A549 (cell line): ENCODE measurements at regions not wholly inside any gene's neighbourhood (a gene's known extent, or its start where the extent isn't known, plus 50 kb on each side); places are given as distances from the start of the nearest gene placed in this dataset.

ENCODE experiments used
- ATAC-seq, 2 experiments: fragments of 200-7000 bp in 1 of 2; fragments of >200 bp in 1 of 2; cut with Nextera tagmentation in 1 of 2; cut with Tn5 transposase in 1 of 2; 3 replicates each; pipeline versions ENCODE4 v1.8.0 to v1.9.1; 2018 to 2020; ENCODE audit warnings: mild to moderate bottlenecking in 1 of 2, moderate library complexity in 1 of 2
- CTCF ChIA-PET: fragments of 300-600 bp; sonication (Branson Sonifier 250); formaldehyde crosslinking; extraction: SDS; loops from one replicate; lab custom pipeline; 2021; ENCODE audit warnings: antibody characterized with exemption, inconsistent platforms; lab: Yijun Ruan, JAX
- POLR2A ChIA-PET: fragments of 350-600 bp; formaldehyde crosslinking; extraction: SDS; loops from one replicate; lab custom pipeline; 2021; ENCODE audit warnings: antibody characterized with exemption, inconsistent platforms; lab: Yijun Ruan, JAX
- DNase-seq, 2 experiments: peaks; one replicate each; pipeline versions ENCODE4 v3.0.0 to v3.0.0-alpha.2; 2011 to 2016; ENCODE audit warnings: low read depth in 1 of 2, low spot score in 1 of 2
- FAIRE-seq: peaks from 2 replicates; lab custom pipeline; 2011; peaks lifted over from hg19 to GRCh38; lab: Jason Lieb, UNC
- H3K27ac ChIP-seq, 2 experiments: fragments of >200 bp; sonication (Bioruptor Twin); formaldehyde crosslinking; 3 replicates each; pipeline ENCODE4 v1.5.1; 2016 to 2017
- H3K4me1 ChIP-seq: fragments of >200 bp; sonication (Bioruptor Twin); formaldehyde crosslinking; 3 replicates; pipeline ENCODE4 v1.6.1; 2016
- H3K4me2 ChIP-seq: fragments of >200 bp; sonication (Bioruptor Twin); formaldehyde crosslinking; 3 replicates; pipeline ENCODE4 v1.6.1; 2016
- H3K4me3 ChIP-seq: fragments of >200 bp; sonication (Bioruptor Twin); formaldehyde crosslinking; 3 replicates; pipeline ENCODE4 v1.5.1; 2016
- H3K9me3 ChIP-seq: fragments of >200 bp; sonication (Bioruptor Twin); formaldehyde crosslinking; 3 replicates; pipeline ENCODE4 v1.6.1; 2016
- BHLHE40 ChIP-seq: IDR thresholded peaks from 2 replicates; pipeline ENCODE4 v1.6.1; 2012; ENCODE audit warnings: low read depth, low read length, inconsistent platforms
- CEBPB ChIP-seq, 2 experiments: fragments of >200 bp in 1 of 2; sonication (Bioruptor Twin) in 1 of 2; formaldehyde crosslinking in 1 of 2; IDR thresholded peaks; 2 replicates each; pipeline ENCODE4 v1.6.1; 2012 to 2016
- CHD4 ChIP-seq: fragments of 200-600 bp; sonication (generic); IDR thresholded peaks from 2 replicates; pipeline ENCODE4 v1.6.1; 2016; ENCODE audit warnings: antibody characterized with exemption, mild to moderate bottlenecking, borderline replicate concordance
- CTCF ChIP-seq: fragments of >200 bp; sonication (Bioruptor Twin); formaldehyde crosslinking; IDR thresholded peaks from 3 replicates; pipeline ENCODE4 v1.5.1; 2016
- FOSL2 ChIP-seq, 2 experiments: fragments of 450-650 bp in 1 of 2; fragments of >200 bp in 1 of 2; sonication (Bioruptor Twin) in 1 of 2; formaldehyde crosslinking; IDR thresholded peaks; 2 replicates each; pipeline versions ENCODE4 v1.5.0 to v1.6.1; 2016 to 2020; ENCODE audit warnings: mild to moderate bottlenecking in 1 of 2, moderate library complexity in 1 of 2
- FOXS1 ChIP-seq: fragments of 250-450 bp; sonication (Bioruptor Pico); IDR thresholded peaks from 2 replicates; pipeline ENCODE4 v1.5.0; 2020; ENCODE audit warnings: mild to moderate bottlenecking, moderate library complexity
- HDAC2 ChIP-seq: fragments of 200-600 bp; sonication (generic); IDR thresholded peaks from 2 replicates; pipeline ENCODE4 v1.6.1; 2016
- HMGXB4 ChIP-seq: fragments of 250-450 bp; sonication (Bioruptor Pico); IDR thresholded peaks from 2 replicates; pipeline ENCODE4 v1.5.0; 2021; ENCODE audit warnings: mild to moderate bottlenecking, moderate library complexity, borderline replicate concordance
- HOXB5 ChIP-seq: fragments of 250-450 bp; sonication (Bioruptor Pico); IDR thresholded peaks from 2 replicates; pipeline ENCODE4 v1.5.0; 2020; ENCODE audit warnings: mild to moderate bottlenecking, moderate library complexity
- JUNB ChIP-seq: fragments of >200 bp; sonication (Bioruptor Twin); formaldehyde crosslinking; IDR thresholded peaks from 2 replicates; pipeline ENCODE4 v1.6.1; 2016
- KDM1A ChIP-seq: fragments of 200-600 bp; sonication (generic); IDR thresholded peaks from 2 replicates; pipeline ENCODE4 v1.6.1; 2016; ENCODE audit warnings: low read depth, mild to moderate bottlenecking
- KDM5A ChIP-seq: fragments of 200-600 bp; sonication (generic); IDR thresholded peaks from 2 replicates; pipeline ENCODE4 v1.6.1; 2016; ENCODE audit warnings: antibody characterized with exemption, mild to moderate bottlenecking
- MAZ ChIP-seq: fragments of 150-350 bp; IDR thresholded peaks from 2 replicates; pipeline ENCODE4 v1.6.1; 2014; ENCODE audit warnings: antibody characterized with exemption, low read depth, low read length, borderline replicate concordance
- MYC ChIP-seq: IDR thresholded peaks from 2 replicates; pipeline ENCODE4 v1.6.1; 2012; ENCODE audit warnings: mild to moderate bottlenecking, inconsistent platforms, low read length, improper control_type of control experiment, borderline replicate concordance
- NR3C1 ChIP-seq: fragments of >200 bp; sonication (Bioruptor Twin); formaldehyde crosslinking; IDR thresholded peaks from 3 replicates; pipeline ENCODE4 v1.6.1; 2017
- POLR2AphosphoS2 ChIP-seq: conservative IDR thresholded peaks from 2 replicates; pipeline ENCODE4 v1.6.1; 2012; ENCODE audit warnings: low read length, improper control_type of control experiment, inconsistent platforms
- RAD21 ChIP-seq, 2 experiments: fragments of >200 bp in 1 of 2; sonication (Bioruptor Twin) in 1 of 2; formaldehyde crosslinking in 1 of 2; IDR thresholded peaks in 1 of 2; conservative IDR thresholded peaks in 1 of 2; 2 replicates in 1 of 2; 3 replicates in 1 of 2; pipeline ENCODE4 v1.6.1; 2012 to 2018; ENCODE audit warnings: inconsistent platforms in 1 of 2
- RCOR1 ChIP-seq: fragments of 150-350 bp; IDR thresholded peaks from 2 replicates; pipeline ENCODE4 v1.6.1; 2014; ENCODE audit warnings: antibody characterized with exemption, low read length, low read depth
- RNF2 ChIP-seq: fragments of 200-600 bp; sonication (generic); IDR thresholded peaks from 2 replicates; pipeline ENCODE4 v1.6.1; 2016; ENCODE audit warnings: low read depth, mild to moderate bottlenecking, antibody characterized with exemption, moderate library complexity, borderline replicate concordance
- ZFP36 ChIP-seq: fragments of 450-650 bp; IDR thresholded peaks from 2 replicates; pipeline ENCODE4 v1.6.1; 2014; ENCODE audit warnings: borderline replicate concordance; ENCODE audit not compliant: partially characterized antibody
- ZSCAN20 ChIP-seq: fragments of 250-450 bp; sonication (Bioruptor Pico); IDR thresholded peaks from 2 replicates; pipeline ENCODE4 v1.8.0; 2022; ENCODE audit warnings: mild to moderate bottlenecking, moderate library complexity
- WGBS: methylation state at CpG from one replicate; pipeline ENCODE4 v1.1.6; 2017; ENCODE audit errors: missing lambda C conversion rate; 5-methylcytosine and 5-hydroxymethylcytosine counted together
- TF ChIP-seq, protein P1 (sequence below): IDR thresholded peaks from 2 replicates; pipeline ENCODE4 v1.6.1; 2012
- TF ChIP-seq, protein P2 (sequence below): fragments of 450-650 bp; IDR thresholded peaks from 2 replicates; pipeline ENCODE4 v1.6.1; 2014; ENCODE audit warnings: antibody characterized with exemption

GRCh38 chr5:56620903-56621677 is 194.3 kb upstream of the MAP3K1 start:
- ATAC-seq, result no peak

DNA sequence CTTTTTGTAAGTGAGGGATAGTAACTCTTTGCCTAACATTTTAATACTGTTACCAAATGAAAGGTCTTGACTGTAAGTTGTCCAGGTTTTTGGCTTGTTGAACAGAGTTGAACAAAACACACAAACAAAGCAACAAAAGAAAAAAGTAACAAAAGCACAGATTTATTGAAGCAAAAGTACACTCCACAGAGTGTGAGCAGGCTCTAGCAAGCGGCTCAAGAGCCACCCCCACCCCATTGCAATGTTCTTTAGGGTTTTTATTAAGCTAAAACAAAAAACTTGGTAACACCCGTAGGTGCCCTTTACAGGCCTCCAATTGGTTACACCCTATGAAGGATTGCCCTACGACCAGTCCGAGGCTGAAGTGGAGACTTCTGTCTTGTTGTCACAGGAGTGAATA is 197.4 kb upstream of the MAP3K1 start:
- Histone ChIP-seq H3K27ac (no peak overlapping the region), H3K4me2 (no peak overlapping the region), H3K4me1 (0 out of 3 replicates have a peak, but pooled peaks cover 5% of the 10 kb centered on the region), H3K4me3 (no peak overlapping the region), H3K9me3 (no peaks in the 10 kb centered on the region)
- ATAC-seq, result no peak
- CTCF ChIA-PET, result interaction anchor here (0.6 to 1.3 kb wide), 5 partner anchors 9 to 353 kb away, joined by 3 to 4 read pairs (median 3); no protein-coding TSS in a partner anchor
- no peak for FAIRE-seq
- TF ChIP-seq MAZ (no peak), RAD21 (conservative IDR thresholded peaks at IDR 0.05 in 1 of 2, IDR thresholded peaks at IDR 0.05 in 1 of 2) (no peak), HOXB5 (CRISPR knock-in tag) (no peak), HMGXB4 (CRISPR knock-in tag) (no peak)
- WGBS, result 72% methylated on average over 4 of the region's 4 CpGs
- DNase-seq, result no peak
- POLR2A ChIA-PET, result no interaction called here

More at GRCh38 chr5:56620903-56621677, 194.3 kb upstream of the MAP3K1 start:
- DNase-seq, result no peak
- FAIRE-seq, result no peak
- Histone ChIP-seq H3K4me3 (no peak overlapping the region), H3K9me3 (no peaks in the 10 kb centered on the region), H3K4me1 (peaks cover 10% of the 10 kb centered on the region; the same call in 2 of the 3 replicates), H3K27ac (no peak overlapping the region), H3K4me2 (no peak overlapping the region)
- CTCF ChIA-PET, result no interaction called here
- no peak for TF ChIP-seq RCOR1
- no peak for TF ChIP-seq FOXS1 (CRISPR knock-in tag)
- TF ChIP-seq BHLHE40, result no peak
- no peak for TF ChIP-seq CHD4
- TF ChIP-seq KDM1A, result no peak
- no peak for TF ChIP-seq MYC
- no peak for TF ChIP-seq ZFP36
- no peak for TF ChIP-seq HDAC2
- TF ChIP-seq JUNB, result no peak
- no peak for TF ChIP-seq HMGXB4 (CRISPR knock-in tag)
- no peak for TF ChIP-seq CEBPB (IDR thresholded peaks at IDR 0.05)
- TF ChIP-seq HOXB5 (CRISPR knock-in tag), result no peak
- 41% methylated on average over 3 of the region's 3 CpGs for WGBS
- POLR2A ChIA-PET, result no interaction called here

GRCh38 chr5:56616454-56617160 is 198.7 kb upstream of the MAP3K1 start:
- H3K4me2 ChIP-seq, result no peak overlapping the region
- ATAC-seq (no peak), FAIRE-seq (no peak), DNase-seq (no peak)
- WGBS, result 79% methylated on average over 6 of the region's 6 CpGs
- H3K4me3 ChIP-seq, result no peak overlapping the region
- CTCF ChIA-PET, result interaction anchor here (0.7 to 1.3 kb wide), 5 partner anchors 8 to 352 kb away, joined by 3 to 4 read pairs (median 3); no protein-coding TSS in a partner anchor
- peaks cover 1% of the 10 kb centered on the region; the same call in 1 of the 3 replicates for H3K9me3 ChIP-seq
- POLR2A ChIA-PET, result no interaction called here
- 0 out of 3 replicates have a peak, but pooled peaks cover 5% of the 10 kb centered on the region for H3K4me1 ChIP-seq
- no peak overlapping the region for H3K27ac ChIP-seq
- no peak for TF ChIP-seq RNF2
- TF ChIP-seq, protein P1, sequence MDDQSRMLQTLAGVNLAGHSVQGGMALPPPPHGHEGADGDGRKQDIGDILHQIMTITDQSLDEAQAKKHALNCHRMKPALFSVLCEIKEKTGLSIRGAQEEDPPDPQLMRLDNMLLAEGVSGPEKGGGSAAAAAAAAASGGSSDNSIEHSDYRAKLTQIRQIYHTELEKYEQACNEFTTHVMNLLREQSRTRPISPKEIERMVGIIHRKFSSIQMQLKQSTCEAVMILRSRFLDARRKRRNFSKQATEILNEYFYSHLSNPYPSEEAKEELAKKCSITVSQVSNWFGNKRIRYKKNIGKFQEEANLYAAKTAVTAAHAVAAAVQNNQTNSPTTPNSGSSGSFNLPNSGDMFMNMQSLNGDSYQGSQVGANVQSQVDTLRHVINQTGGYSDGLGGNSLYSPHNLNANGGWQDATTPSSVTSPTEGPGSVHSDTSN, result no peak
- TF ChIP-seq ZSCAN20 (CRISPR knock-in tag), result no peak
- TF ChIP-seq CTCF, result no peak
- TF ChIP-seq MAZ, result no peak
- no peak for TF ChIP-seq KDM1A
- TF ChIP-seq POLR2AphosphoS2, result no peak
- TF ChIP-seq FOSL2 (IDR thresholded peaks at IDR 0.05), result no peak
- no peak for TF ChIP-seq FOSL2 (CRISPR knock-in tag; IDR thresholded peaks at IDR 0.05)
- TF ChIP-seq NR3C1, result no peak
- no peak for TF ChIP-seq HOXB5 (CRISPR knock-in tag)
- TF ChIP-seq KDM5A, result no peak
- TF ChIP-seq ZFP36, result no peak
- TF ChIP-seq, protein P2, sequence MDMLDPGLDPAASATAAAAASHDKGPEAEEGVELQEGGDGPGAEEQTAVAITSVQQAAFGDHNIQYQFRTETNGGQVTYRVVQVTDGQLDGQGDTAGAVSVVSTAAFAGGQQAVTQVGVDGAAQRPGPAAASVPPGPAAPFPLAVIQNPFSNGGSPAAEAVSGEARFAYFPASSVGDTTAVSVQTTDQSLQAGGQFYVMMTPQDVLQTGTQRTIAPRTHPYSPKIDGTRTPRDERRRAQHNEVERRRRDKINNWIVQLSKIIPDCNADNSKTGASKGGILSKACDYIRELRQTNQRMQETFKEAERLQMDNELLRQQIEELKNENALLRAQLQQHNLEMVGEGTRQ, result no peak
